HEK293 (cell line): ENCODE measurements at regions not wholly inside any gene's neighbourhood (a gene's known extent, or its start where the extent isn't known, plus 50 kb on each side); places are given as distances from the start of the nearest gene placed in this dataset.
"Not testable (repeated sequence)": the region's sequence is repeated elsewhere in the genome, so short reads cannot be mapped to it uniquely, and the experiment has no call there.

Experiments
- CTCF ChIA-PET: fragments of 350-600 bp; formaldehyde crosslinking; extraction: SDS; loops from one replicate; lab custom pipeline; 2021; ENCODE audit warnings: antibody characterized with exemption; lab: Yijun Ruan, JAX
- POLR2A ChIA-PET: fragments of 300-600 bp; formaldehyde crosslinking; extraction: SDS; loops from one replicate; lab custom pipeline; 2020; ENCODE audit warnings: antibody characterized with exemption, inconsistent platforms; lab: Yijun Ruan, JAX
- H3K27ac ChIP-seq: fragments of 200-500 bp; sonication (Bioruptor generic); 2 replicates; pipeline ENCODE4 v1.5.1; 2014; ENCODE audit warnings: low read depth, low read length, control low read depth, inconsistent platforms; ENCODE audit errors: extremely low read depth
- H3K36me3 ChIP-seq, 2 experiments: fragments of 200-500 bp in 1 of 2; sonication (Bioruptor generic) in 1 of 2; 1 replicate in 1 of 2; 2 replicates in 1 of 2; pipeline ENCODE4 v1.5.1; 2014 to 2017; ENCODE audit warnings: inconsistent platforms in 2 of 2, low read length in 2 of 2; ENCODE audit not compliant: control insufficient read depth in 2 of 2, insufficient read depth in 1 of 2
- H3K4me1 ChIP-seq: fragments of 200-500 bp; sonication (Bioruptor generic); 2 replicates; pipeline ENCODE4 v1.5.1; 2014; ENCODE audit warnings: mild to moderate bottlenecking, low read length, inconsistent platforms; ENCODE audit not compliant: control insufficient read depth, insufficient read depth
- H3K4me3 ChIP-seq: 2 replicates; pipeline ENCODE4 v1.5.1; 2011; ENCODE audit warnings: low read depth, mild to moderate bottlenecking, control low read depth, low read length, moderate library complexity
- H3K9me3 ChIP-seq: fragments of 200-500 bp; sonication (Bioruptor generic); 2 replicates; pipeline ENCODE4 v1.5.1; 2014; ENCODE audit warnings: low read depth, low read length, inconsistent platforms; ENCODE audit not compliant: control insufficient read depth, insufficient read depth
- EGR2 ChIP-seq: fragments of 450-650 bp; formaldehyde crosslinking; IDR thresholded peaks from 2 replicates; pipeline ENCODE4 v1.5.1; 2016; ENCODE audit warnings: low read depth, missing biosample characterization, missing genetic modification characterization
- HOXD13 ChIP-seq: sonication (generic); formaldehyde crosslinking; IDR thresholded peaks from 2 replicates; pipeline ENCODE4 v1.8.0; 2022; ENCODE audit warnings: missing genetic modification reagents, borderline replicate concordance
- PRDM1 ChIP-seq: fragments of 450-650 bp; formaldehyde crosslinking; IDR thresholded peaks from 2 replicates; pipeline ENCODE4; 2016; ENCODE audit warnings: missing biosample characterization, missing genetic modification characterization
- TRIM28 ChIP-seq: IDR thresholded peaks from 2 replicates; pipeline ENCODE4 v1.6.1; 2011; ENCODE audit warnings: low read length, control low read depth, borderline replicate concordance
- YY1 ChIP-seq: fragments of 450-650 bp; formaldehyde crosslinking; IDR thresholded peaks from 2 replicates; pipeline ENCODE4 v1.5.1; 2018; ENCODE audit warnings: missing biosample characterization, missing genetic modification characterization
- YY2 ChIP-seq: fragments of 450-650 bp; formaldehyde crosslinking; IDR thresholded peaks from 2 replicates; pipeline ENCODE4 v1.5.1; 2016; ENCODE audit warnings: missing biosample characterization, missing genetic modification characterization
- ZBTB17 ChIP-seq: fragments of 450-650 bp; formaldehyde crosslinking; IDR thresholded peaks from 2 replicates; pipeline ENCODE4 v1.5.1; 2016; ENCODE audit warnings: missing biosample characterization, missing genetic modification characterization
- ZFHX2 ChIP-seq: fragments of 450-650 bp; formaldehyde crosslinking; conservative IDR thresholded peaks from 2 replicates; pipeline ENCODE4 v1.5.1; 2016; ENCODE audit warnings: missing biosample characterization, missing genetic modification characterization
- ZIC2 ChIP-seq: fragments of 450-650 bp; formaldehyde crosslinking; IDR thresholded peaks from 2 replicates; pipeline ENCODE4 v1.5.1; 2016; ENCODE audit warnings: missing biosample characterization, missing genetic modification characterization
- ZNF174 ChIP-seq: fragments of 450-650 bp; formaldehyde crosslinking; IDR thresholded peaks from 2 replicates; pipeline ENCODE4 v1.5.0; 2017; ENCODE audit warnings: missing biosample characterization, mild to moderate bottlenecking, missing genetic modification characterization
- ZNF23 ChIP-seq: fragments of 450-650 bp; formaldehyde crosslinking; IDR thresholded peaks from 2 replicates; pipeline ENCODE4 v1.5.1; 2016; ENCODE audit warnings: missing biosample characterization, missing genetic modification characterization, borderline replicate concordance
- ZNF324 ChIP-seq: fragments of 450-650 bp; formaldehyde crosslinking; IDR thresholded peaks from 2 replicates; pipeline ENCODE4 v1.5.1; 2016; ENCODE audit warnings: missing biosample characterization, missing genetic modification characterization
- ZNF341 ChIP-seq: fragments of 450-650 bp; formaldehyde crosslinking; IDR thresholded peaks from 2 replicates; pipeline ENCODE4; 2016; ENCODE audit warnings: low read depth, missing biosample characterization, missing genetic modification characterization
- ZNF521 ChIP-seq: fragments of 450-650 bp; formaldehyde crosslinking; IDR thresholded peaks from 2 replicates; pipeline ENCODE4 v1.5.1; 2017; ENCODE audit warnings: missing biosample characterization, mild to moderate bottlenecking, missing genetic modification characterization
- ZNF623 ChIP-seq: fragments of 450-650 bp; formaldehyde crosslinking; IDR thresholded peaks from 2 replicates; pipeline ENCODE4 v1.5.1; 2016; ENCODE audit warnings: missing biosample characterization, missing genetic modification characterization
- ZNF664 ChIP-seq: fragments of 450-650 bp; formaldehyde crosslinking; IDR thresholded peaks from 2 replicates; pipeline ENCODE4 v1.5.1; 2016; ENCODE audit warnings: missing biosample characterization, missing genetic modification characterization
- ZNF747 ChIP-seq: fragments of 450-650 bp; formaldehyde crosslinking; IDR thresholded peaks from 2 replicates; pipeline ENCODE4 v1.5.1; 2016; ENCODE audit warnings: missing biosample characterization, missing genetic modification characterization
- ZNF837 ChIP-seq: fragments of 450-650 bp; formaldehyde crosslinking; IDR thresholded peaks from 2 replicates; pipeline ENCODE4 v1.5.1; 2016; ENCODE audit warnings: missing biosample characterization, missing genetic modification characterization
- TF ChIP-seq, protein P1 (sequence below): fragments of 450-650 bp; formaldehyde crosslinking; IDR thresholded peaks from 2 replicates; pipeline ENCODE4 v1.5.1; 2017; ENCODE audit warnings: missing biosample characterization, missing genetic modification characterization
- TF ChIP-seq, protein P2 (sequence below): fragments of 450-650 bp; formaldehyde crosslinking; IDR thresholded peaks from 2 replicates; pipeline ENCODE4 v1.5.1; 2016; ENCODE audit warnings: missing biosample characterization, missing genetic modification characterization
- TF ChIP-seq, protein P3 (sequence below): fragments of 450-650 bp; formaldehyde crosslinking; IDR thresholded peaks from 2 replicates; pipeline ENCODE4 v1.5.1; 2016; ENCODE audit warnings: missing biosample characterization, missing genetic modification characterization, borderline replicate concordance
- TF ChIP-seq, protein P4 (sequence below): fragments of 450-650 bp; formaldehyde crosslinking; IDR thresholded peaks from 2 replicates; pipeline ENCODE4; 2016; ENCODE audit warnings: missing biosample characterization, missing genetic modification characterization

DNA sequence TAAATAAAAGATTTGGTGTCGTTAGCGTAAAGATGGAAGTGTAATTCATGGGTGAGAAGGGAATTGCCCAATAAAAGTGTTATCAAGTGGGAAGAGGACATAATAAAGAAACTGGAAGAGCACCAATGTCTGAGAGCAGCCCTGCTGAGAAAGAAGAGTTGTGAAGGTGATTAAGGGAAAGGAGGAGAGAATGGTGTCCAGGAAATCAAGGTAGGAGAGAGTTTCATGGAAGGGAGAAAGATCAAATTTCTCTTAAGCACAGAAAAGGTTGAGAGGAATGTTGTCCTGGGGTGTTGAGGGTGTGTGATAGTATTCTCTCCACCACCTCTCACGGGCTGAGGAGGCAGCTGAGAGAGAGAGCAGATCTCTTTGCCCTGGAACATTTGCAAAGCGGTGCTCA, 339.7 kb downstream of the SATB1 start:
- no peaks in the 10 kb centered on the region for H3K36me3 ChIP-seq
- no peak overlapping the region for H3K27ac ChIP-seq
- ChIA-PET CTCF (interaction anchor here (0.6 kb wide), 1 partner anchor 244 kb away, joined by 3 read pairs; no protein-coding TSS in a partner anchor), POLR2A (no interaction called here)
- TF ChIP-seq ZNF623 (no peak), YY1 (no peak), ZBTB17 (tag by site-specific recombination) (peak; percentile 29; the same call in 1 of the 2 replicates), PRDM1 (tag by site-specific recombination) (peak; percentile 95), ZIC2 (tag by site-specific recombination) (0 out of 2 replicates have a peak, but pooled peaks have one; percentile 9), YY2 (peak; percentile 45; the same call in 1 of the 2 replicates)
- TF ChIP-seq, protein P1, sequence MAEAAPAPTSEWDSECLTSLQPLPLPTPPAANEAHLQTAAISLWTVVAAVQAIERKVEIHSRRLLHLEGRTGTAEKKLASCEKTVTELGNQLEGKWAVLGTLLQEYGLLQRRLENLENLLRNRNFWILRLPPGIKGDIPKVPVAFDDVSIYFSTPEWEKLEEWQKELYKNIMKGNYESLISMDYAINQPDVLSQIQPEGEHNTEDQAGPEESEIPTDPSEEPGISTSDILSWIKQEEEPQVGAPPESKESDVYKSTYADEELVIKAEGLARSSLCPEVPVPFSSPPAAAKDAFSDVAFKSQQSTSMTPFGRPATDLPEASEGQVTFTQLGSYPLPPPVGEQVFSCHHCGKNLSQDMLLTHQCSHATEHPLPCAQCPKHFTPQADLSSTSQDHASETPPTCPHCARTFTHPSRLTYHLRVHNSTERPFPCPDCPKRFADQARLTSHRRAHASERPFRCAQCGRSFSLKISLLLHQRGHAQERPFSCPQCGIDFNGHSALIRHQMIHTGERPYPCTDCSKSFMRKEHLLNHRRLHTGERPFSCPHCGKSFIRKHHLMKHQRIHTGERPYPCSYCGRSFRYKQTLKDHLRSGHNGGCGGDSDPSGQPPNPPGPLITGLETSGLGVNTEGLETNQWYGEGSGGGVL, result no peak
- H3K9me3 ChIP-seq, result no peaks in the 10 kb centered on the region
- peaks cover 7% of the 10 kb centered on the region for H3K4me1 ChIP-seq
- no peak overlapping the region for H3K4me3 ChIP-seq

DNA sequence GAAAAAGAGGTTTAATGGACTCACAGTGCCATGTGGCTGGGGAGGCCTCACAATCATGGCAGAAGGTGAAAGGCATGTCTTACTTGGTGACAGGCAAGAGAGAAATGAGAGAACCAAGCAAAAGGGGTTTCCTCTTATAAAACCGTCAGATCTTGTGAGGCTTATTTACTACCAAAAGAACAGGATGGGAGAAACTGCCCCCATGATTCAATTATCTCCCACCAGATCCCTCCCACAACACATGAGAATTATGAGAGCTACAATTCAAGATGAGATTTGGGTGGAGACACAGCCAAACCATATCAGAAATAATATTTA, 340.8 kb upstream of the TBC1D5 start:
- POLR2A ChIA-PET, H3K36me3 ChIP-seq: not testable (repeated sequence)

DNA sequence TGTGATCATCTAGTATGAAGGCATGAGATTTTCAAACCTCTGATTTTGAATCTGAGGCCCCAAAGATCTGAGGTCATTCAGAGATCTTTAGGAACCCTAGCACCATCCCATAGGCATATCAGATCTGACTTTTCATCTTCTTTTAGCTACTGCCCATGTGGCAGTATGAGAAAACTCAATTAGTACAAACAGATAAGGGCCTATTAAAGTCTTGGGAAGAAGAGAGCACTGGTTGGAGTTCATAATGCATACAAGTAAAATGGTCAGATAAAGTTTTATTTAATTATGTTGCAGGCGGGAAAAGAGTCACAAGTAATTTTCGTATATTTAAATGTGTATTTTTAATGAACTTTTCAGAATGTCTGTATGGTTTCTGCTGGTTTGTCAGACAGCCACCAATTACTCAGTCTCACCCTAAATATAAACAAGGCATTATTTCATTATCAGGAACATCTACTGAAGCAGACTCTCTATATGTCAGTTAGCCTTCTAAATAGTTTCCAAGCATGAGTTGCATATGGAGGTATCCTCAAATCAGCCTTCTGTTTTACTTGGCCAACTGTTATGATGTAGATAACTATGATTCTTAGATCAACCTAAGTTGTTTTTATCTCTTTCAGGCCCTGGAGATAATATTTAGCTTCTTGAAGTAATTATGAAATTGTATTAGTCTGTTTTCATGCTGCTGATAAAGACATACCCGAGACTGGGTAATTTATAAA, 340.3 kb upstream of the TBC1D5 start:
- TF ChIP-seq ZNF747 (tag by site-specific recombination), result no peak
- no peak for TF ChIP-seq ZNF664 (tag by site-specific recombination)
- TF ChIP-seq ZFHX2, result no peak
- TF ChIP-seq, protein P2, sequence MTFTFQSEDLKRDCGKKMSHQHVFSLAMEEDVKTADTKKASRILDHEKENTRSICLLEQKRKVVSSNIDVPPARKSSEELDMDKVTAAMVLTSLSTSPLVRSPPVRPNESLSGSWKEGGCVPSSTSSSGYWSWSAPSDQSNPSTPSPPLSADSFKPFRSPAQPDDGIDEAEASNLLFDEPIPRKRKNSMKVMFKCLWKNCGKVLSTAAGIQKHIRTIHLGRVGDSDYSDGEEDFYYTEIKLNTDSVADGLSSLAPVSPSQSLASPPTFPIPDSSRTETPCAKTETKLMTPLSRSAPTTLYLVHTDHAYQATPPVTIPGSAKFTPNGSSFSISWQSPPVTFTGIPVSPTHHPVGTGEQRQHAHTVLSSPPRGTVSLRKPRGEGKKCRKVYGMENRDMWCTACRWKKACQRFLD (tag by site-specific recombination), result no peak
- no peak for TF ChIP-seq ZNF324 (tag by site-specific recombination)
- TF ChIP-seq EGR2 (tag by site-specific recombination), result no peak
- TF ChIP-seq ZNF521 (tag by site-specific recombination), result no peak
- TF ChIP-seq ZNF341 (tag by site-specific recombination), result no peak
- no peak for TF ChIP-seq ZNF174 (tag by site-specific recombination)
- TF ChIP-seq, protein P3, sequence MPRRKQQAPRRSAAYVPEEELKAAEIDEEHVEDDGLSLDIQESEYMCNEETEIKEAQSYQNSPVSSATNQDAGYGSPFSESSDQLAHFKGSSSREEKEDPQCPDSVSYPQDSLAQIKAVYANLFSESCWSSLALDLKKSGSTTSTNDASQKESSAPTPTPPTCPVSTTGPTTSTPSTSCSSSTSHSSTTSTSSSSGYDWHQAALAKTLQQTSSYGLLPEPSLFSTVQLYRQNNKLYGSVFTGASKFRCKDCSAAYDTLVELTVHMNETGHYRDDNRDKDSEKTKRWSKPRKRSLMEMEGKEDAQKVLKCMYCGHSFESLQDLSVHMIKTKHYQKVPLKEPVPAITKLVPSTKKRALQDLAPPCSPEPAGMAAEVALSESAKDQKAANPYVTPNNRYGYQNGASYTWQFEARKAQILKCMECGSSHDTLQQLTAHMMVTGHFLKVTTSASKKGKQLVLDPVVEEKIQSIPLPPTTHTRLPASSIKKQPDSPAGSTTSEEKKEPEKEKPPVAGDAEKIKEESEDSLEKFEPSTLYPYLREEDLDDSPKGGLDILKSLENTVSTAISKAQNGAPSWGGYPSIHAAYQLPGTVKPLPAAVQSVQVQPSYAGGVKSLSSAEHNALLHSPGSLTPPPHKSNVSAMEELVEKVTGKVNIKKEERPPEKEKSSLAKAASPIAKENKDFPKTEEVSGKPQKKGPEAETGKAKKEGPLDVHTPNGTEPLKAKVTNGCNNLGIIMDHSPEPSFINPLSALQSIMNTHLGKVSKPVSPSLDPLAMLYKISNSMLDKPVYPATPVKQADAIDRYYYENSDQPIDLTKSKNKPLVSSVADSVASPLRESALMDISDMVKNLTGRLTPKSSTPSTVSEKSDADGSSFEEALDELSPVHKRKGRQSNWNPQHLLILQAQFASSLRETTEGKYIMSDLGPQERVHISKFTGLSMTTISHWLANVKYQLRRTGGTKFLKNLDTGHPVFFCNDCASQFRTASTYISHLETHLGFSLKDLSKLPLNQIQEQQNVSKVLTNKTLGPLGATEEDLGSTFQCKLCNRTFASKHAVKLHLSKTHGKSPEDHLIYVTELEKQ (tag by site-specific recombination), result no peak
- TF ChIP-seq TRIM28, result no peak
- no peak for TF ChIP-seq ZNF23 (tag by site-specific recombination)
- TF ChIP-seq ZNF837 (tag by site-specific recombination), result no peak
- TF ChIP-seq HOXD13 (CRISPR knock-in tag), result no peak
- TF ChIP-seq, protein P4, sequence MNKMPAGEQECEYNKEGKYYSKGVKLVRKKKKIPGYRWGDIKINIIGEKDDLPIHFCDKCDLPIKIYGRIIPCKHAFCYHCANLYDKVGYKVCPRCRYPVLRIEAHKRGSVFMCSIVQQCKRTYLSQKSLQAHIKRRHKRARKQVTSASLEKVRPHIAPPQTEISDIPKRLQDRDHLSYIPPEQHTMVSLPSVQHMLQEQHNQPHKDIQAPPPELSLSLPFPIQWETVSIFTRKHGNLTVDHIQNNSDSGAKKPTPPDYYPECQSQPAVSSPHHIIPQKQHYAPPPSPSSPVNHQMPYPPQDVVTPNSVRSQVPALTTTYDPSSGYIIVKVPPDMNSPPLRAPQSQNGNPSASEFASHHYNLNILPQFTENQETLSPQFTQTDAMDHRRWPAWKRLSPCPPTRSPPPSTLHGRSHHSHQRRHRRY, result no peak
- H3K9me3 ChIP-seq, result no peaks in the 10 kb centered on the region
- H3K4me1 ChIP-seq, result peaks cover 17% of the 10 kb centered on the region
- no peak overlapping the region for H3K27ac ChIP-seq
- H3K4me3 ChIP-seq, result no peak overlapping the region
- ChIA-PET POLR2A (no interaction called here), CTCF (interaction anchor here (0.6 kb wide), 1 partner anchor 306 kb away, joined by 4 read pairs; no protein-coding TSS in a partner anchor)
- H3K36me3 ChIP-seq, result no peaks in the 10 kb centered on the region

More for the DNA sequence above, 340.8 kb upstream of the TBC1D5 start:
- H3K4me3 ChIP-seq, H3K9me3 ChIP-seq, H3K27ac ChIP-seq, CTCF ChIA-PET: not testable (repeated sequence)
- H3K4me1 ChIP-seq, result peaks cover 17% of the 10 kb centered on the region
